NCI-H2029 treated with DMSO at 0.1 percent for 48 hours (cell line): ENCODE measurements at regions not wholly inside any gene's neighbourhood (a gene's known extent, or its start where the extent isn't known, plus 50 kb on each side); places are given as distances from the start of the nearest gene placed in this dataset.
A peak's percentile ranks its signal among the peaks of the same experiment; 100 is the strongest.

Experiments
- DNase-seq: peaks from one replicate; lab custom pipeline; 2025; lab: John Stamatoyannopoulos, UW

DNA sequence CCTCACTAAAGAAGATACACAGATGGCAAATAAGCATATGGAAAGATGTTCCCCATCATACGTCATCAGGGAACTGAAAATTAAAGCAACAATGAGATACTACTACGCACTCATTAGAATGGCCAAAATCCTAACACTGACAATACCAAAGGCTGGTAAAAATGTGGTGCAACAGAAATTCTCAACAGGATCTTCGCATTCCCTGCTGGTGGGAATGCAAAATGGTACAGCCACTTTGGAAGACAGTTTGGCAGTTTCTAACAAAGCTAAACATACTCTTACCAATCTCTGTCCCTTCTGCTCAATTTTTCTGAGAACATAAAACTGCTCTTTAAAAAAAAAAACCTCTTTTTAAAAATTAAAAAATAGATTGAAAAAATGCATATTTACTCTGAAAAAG, 300.2 kb downstream of the FBXW7 start:
- no peak for DNase-seq

DNA sequence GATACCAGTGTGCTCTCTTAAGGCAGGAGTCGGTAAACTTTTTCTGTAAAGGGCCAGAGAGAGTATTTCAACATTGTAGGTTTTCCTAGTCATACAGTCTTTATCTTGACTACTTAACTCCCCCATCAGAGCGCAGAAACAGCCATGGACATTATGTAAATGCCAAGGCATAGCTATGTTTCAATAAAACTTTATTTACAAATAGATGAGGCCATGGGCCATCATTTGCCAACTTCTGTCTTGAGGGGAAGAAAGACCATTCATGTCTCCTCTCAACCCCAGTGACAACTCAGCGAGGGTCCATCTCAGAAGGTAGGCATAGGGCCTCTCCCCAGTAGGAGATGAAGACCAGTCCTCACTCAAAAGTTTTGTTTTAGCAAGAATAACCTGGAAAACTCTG, 301.3 kb downstream of the FBXW7 start:
- no peak for DNase-seq

DNA sequence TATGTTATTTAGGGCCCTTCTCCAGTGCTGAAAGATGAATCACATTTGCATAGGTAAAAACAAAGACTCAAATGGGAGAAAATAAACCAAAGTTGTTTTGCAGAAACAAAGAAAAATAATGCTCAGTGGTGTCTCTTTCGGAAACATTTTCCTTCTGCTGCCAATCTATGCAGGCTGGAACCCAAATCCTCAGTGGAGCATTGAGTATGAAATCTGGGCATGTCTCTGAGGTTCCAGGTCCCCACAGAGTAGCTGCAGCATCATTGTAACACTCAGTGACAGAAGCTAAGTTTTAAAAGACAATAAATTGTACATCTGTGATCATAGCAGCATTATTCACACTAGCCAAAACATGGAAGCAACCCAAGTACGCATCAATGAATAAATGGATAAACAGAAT, 303.6 kb downstream of the FBXW7 start:
- DNase-seq: no peak

DNA sequence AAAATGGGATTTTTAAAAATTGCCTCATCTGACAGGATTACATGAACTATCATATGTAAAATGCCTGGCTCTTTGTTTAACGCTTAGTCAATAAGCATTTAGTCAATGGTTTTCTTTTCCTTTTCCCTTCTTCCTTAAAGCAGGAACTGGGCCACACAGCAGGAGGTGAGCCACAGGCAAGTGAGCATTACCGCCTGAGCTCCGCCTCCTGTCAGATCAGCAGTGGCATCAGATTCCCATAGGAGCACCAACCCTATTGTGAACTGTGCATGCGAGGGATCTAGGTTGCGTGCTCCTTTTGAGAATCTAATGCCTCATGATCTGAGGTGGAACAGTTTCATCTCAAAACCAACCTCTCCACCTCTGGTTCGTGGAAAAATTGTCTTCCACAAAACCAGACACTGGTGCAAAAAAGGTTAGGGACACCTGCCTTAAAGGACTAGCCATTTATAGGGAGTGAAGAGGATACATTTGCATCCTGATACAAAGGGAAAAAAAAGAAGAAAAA, 306.1 kb downstream of the FBXW7 start:
- no peak for DNase-seq

DNA sequence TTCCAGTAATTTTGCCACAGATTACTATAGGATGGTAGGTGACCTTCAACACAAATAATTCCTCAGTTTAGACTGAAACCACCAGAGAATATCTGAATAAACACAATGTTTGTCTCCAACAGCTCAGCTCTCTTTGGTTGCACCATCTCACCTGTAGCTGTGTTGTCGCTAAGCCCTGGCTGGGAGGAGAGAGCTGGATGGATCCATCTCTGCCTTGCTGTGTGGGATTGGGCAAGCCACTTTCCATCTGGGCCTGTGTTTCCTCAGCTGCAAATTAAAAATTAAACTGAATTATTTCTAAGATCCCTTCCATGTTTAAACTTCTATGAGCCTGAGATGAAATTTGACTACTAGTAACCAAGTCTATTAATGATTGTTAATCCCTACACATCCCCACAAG, 310.2 kb downstream of the FBXW7 start:
- no peak for DNase-seq

DNA sequence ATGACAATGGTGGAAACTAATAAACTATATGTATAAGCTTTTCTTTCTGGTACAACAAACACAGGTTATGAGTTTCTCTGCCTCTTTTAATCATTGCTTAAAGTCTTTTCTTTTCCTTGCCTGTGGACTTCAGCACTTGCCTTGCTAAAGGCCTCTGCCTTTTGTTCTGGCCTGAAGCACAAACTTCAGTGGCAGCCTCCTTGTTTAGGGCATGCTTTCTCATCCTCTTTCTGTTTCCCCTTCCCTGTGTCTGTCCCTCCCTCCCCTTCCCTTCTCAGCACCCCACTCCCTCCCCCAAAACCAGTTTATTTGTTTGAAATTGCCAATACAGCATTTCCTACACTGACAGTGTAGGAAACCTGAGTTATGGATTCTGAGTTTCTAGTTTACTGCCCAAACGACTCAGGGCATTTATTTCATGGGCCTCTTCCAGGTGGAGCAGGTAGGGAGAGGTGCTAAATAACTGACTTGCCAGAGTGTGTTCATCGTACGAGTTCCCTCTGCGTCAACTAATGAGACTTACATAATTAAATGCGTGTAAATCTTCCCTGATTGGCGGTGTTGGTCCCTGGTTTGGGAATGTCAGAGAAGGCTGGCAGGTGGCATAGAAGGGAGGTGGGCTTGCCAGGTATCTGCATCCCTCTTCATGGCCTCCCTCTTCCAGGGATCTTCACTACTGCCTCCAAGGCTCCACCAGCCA, 311.0 kb downstream of the FBXW7 start:
- DNase-seq: no peak

DNA sequence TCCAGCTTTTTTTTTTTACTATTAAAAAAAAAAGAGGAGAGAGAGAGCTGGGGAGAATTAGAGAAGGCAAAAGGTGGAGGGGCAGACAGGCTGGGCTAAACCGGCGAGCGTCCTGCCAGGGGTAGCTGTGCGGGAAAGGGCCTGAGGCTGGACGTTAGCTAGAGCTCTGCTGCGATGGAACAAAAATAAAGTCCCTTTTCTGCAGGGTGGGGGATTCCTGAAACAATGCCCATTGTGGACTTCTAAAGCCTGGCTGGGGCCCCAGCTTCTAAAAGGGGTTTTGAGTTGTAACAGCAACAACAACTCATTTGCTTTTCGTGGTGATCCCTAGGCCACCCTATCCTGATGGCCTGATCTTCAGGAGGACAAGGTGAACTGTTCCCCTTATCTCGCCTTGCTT, 311.7 kb downstream of the FBXW7 start:
- no peak for DNase-seq

DNA sequence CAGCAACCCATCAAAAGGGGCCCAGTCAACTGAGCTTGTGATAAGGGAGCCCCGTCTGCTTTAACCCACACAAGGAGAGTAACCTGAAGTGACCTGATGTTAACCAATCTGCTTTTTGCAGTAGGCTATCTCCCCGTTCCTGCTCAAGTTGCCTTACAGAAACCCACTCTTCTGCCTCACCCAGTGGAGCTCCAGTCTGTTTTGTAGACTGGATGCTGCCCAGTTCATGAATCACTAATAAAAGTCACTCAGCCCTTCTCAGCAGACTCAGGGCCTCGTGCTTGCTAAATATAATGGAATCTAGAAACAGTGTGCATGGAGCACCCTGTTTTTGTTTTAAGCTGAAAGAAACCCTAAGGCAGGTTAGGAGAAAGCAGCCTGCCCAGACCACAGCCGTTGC, 312.3 kb downstream of the FBXW7 start:
- no peak for DNase-seq

DNA sequence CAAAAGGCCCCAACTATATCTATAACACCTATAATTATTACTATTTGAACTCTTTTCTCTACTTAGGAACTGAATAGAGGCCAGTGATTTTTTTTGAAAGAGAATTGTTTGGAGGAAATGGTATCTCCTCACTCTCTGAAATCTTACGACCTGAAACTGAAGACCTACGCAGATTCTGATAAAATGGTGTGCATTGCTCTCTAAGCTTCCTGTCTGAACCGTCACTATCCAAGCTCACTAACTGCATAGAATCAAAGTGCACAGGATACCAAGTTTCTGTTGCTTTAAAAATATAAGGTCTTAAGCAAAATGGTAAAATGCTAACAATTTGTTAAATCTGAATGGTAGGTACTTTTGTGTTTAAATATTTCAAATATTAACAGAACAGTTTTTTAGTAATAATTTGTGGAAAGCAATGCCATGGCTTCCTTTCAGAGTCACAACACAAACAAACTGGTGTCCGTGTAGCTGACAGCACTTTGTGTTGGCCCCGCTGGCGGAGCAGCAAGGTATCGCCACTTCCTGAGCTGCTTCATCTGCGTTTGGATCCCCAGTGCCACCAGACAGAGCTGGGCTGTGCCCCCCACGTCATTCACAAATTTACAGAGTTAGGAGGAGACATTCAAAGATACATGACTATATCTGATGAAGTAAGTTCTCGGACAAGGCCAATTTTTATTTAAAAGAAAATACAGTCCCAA, 313.9 kb downstream of the FBXW7 start:
- no peak for DNase-seq

DNA sequence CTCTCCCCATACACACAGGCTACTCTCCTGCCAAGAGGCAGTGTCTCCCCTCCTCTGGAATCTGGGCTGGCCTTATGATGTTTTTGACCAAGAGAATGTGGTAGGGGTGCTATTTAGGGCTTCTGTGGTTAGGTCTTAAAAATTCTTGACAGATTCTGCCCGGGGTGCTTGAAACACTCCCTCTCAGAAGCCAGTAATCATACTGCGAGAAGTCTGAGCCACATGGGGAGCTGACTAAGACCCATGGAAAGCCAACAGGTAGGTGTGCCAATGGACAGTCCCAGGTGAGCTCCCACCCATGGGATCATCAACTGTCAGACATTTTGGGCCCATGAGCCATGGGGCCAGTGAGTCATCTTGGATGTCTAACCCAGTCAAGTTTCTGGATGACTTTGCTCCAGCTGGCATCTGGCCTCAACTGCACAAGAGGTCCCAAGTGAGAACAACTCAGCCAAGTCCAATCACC, 315.7 kb downstream of the FBXW7 start:
- no peak for DNase-seq

DNA sequence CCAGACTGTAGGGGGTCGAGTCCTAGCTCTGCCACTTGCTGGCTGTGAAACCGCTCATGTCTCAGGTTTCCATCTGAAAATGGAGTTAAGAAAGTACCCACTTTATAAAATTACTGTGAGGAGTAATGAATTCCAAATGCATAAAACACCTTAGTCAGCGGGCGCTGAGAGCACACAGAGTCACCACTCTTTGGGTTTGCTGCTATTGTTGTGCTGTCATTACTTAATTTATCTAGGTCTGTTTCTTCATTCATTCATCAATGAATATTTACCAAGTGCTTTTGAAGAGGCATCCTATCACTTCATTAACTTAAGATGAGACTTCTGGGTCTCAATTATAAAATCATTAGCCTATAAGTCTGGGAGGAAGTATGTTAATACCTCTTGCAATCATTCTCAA, 317.3 kb downstream of the FBXW7 start:
- no peak for DNase-seq

DNA sequence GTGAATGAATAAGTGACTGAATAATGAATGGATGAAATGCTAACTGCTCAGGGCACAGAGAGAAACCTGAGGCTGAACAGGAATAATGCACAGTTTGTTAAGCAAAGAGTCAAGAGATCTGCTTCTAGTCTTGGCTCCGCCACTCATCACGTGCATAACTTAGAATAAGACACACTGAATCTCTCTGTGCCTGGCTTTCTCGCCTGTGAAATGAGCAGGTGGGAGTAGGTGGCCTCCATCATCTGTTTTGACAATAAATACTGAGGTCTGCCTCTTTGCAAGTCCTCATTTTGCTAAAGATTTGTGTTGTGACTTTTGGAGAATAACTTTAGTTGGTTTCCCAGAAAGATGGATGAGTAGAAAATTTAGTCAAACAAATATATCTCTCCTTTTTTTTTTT, 318.0 kb downstream of the FBXW7 start:
- DNase-seq: no peak

DNA sequence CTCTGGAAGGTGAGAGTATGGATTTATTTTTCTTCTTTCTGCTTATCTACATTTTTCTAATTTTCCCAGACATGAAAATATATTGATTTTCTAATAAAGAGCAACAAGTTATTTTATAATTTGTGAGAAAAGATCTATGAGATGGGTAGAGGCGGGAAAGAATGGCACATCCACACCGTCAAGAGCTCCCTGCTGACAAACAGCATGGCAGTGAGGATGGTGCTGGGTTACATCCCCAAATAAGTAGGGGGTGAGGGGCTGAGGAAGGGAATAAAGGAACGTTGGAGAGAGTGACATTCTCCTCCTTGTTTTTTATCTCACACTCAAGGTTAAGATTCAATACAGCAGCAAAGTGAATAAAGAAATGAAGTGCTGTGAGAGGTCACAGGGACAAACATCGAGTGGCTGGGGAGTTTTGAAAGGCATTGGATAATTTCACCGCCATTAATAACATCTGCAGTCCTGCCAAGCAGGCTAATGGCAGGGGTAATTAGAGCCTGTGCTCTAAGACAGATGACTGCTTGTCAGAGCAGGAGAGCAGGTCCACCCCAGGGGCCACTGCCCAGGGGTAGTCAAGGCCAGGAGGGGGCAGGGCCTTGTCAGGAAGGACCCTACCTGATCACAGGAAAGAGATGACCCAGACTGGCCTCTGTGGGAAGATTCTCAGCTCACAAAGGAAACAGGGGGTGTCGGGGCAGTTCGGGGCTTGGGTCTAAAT, 323.8 kb downstream of the FBXW7 start:
- no peak for DNase-seq

DNA sequence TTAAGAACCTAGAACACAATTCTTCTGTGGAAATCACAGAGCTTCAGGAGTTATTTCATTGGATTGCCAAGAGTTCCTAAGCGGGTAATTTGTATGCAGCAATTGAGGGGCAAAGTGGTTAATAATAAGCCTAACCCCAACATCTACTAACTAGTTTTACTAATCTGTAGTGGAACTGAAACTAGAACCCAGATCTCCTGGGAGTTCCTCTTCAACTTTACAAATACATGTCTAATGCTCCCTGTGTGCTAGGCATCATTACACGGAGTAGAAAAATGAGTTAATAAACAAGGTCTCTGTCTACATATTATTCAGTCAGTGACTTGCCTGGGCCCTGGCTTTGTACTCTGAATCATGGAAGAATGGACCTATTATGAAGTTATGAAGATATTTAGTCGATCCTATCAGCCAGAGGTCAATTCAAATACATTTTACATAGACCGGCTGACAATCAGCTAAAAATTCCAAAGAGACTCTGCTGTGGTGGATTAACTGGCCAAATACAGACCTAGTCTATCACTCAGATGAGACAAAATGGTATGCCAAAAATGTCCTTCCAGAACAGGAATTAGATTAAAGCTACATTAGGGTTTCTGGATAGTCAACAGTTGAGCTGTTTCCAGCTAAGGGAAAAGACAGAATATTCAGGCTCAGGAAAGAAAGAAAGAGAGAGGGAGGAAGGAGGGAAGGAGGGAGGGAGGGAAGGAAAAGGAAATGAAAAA, 326.0 kb downstream of the FBXW7 start:
- no peak for DNase-seq

DNA sequence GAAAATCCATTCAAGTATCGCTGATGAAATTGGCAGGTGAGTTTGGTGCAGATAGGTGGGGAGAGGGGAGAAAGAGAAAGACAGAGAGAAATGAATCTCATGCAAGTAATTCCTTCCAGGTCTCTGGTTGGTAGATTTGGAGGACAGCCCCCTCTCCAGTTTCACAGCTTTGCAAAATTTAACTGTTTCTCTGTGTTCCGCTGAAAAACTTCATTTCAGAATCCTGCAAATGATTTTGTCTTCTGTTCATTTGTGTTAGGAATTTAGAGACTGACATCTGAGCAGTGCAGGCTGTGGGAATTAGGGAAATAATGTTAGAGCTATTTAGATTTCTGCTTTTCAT, 328.5 kb downstream of the FBXW7 start:
- no peak for DNase-seq

DNA sequence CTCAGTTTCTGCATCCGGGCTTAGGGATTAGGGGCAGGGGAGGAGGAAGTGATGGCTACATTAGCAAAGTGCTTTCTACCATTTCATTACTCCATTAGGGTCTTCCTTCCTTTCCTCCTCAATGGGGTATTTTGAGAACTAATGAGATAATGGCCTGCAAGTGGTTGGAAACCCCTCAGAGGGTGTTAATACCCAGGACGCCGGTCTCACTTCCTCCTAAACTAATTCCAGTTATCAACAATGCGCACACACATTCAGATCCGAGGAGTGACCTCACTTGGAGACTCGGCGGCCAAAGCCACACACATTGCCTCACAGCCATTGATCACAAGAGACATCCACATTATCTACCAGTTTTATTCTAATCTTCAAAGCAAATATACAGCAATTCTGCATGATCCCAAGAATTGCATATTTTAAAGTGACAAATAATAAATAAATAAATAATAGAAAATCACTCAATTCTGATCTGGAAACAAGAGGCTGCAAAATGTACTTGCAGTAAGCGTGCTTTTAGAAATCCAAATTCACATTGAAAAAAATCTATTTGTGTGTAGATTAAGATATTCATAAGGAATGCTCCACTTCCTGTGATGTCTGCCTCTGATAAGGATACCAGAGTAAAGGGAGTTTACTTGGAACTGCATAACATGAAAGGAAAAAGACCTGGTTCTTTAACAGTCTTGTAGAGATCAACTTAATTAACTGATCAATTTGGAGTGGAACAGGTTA, 329.1 kb downstream of the FBXW7 start:
- no peak for DNase-seq

DNA sequence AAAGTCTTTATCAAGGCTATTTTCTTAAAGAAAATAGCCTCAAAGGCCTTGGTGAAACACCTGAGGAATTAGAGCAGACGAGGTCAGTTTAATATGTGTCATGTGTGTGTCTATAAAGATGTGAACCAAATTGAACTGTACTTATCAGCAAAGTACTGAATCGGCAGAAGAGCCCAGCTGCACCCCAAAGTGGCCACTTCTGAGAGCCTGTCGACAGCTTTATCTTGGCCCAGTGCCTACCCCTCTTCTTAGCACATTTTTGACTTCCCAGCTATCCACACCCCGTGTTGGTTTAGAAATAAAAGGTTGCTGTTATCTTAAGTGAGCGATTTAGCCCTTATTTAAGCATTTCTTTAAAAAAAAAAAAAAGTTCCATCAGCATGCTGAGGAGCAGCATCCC, 329.7 kb downstream of the FBXW7 start:
- no peak for DNase-seq

DNA sequence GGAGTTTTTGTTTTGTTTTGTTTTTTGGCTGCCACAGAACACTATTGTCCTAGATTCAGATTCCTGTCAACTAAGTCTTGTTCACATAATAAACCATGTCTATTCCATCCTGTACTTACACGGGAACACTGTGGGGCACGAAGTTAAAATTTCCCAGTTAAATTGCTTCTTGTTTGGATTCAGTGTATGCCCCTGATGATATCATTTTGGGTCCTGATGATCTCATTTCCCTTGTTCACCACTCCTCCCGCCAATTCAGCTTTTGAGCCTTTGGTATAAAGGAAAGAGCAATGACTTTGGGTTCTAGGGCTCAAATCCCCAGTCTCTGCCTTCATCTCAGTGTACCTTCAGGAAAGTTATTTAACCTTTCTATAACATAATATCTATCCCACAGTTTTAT, 333.5 kb downstream of the FBXW7 start:
- DNase-seq: no peak

DNA sequence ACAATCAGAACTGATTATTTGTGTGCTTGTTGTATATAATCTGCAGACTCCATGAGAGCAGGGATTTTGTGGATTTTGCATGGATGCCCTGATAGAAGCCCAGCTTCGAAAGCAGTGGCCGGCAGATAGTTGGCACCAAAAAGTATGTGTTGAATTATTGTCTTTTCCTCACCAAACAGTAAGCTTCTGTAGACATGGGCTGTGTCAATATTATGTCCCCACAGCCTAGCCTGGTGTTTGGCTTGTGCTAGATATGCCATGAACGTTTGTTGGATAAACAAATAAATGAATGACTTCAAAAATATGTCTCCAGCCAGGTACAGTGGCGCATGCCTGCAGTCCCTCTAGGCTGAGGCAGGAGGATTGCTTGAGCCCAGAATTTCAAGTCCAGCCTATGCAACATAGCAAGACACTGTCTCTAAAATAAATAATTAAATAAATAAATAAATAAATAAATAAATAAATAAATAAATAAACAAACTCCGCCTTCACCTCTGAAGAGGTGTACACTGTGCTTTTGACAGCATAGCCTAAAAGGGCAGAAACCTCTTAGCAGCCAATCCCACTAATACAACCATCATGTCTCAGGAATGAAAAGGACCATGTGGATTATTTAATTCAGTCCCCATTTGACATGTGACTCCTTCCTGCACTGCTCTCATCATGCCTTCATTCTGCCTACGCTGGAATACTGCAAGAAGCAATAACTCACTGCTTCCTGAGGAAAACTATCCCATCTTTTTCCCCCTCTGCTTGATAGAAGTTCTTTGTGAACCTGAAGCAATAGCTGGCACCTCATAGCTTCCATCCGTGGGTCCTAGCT, 335.2 kb downstream of the FBXW7 start:
- DNase-seq: peak; percentile 40

DNA sequence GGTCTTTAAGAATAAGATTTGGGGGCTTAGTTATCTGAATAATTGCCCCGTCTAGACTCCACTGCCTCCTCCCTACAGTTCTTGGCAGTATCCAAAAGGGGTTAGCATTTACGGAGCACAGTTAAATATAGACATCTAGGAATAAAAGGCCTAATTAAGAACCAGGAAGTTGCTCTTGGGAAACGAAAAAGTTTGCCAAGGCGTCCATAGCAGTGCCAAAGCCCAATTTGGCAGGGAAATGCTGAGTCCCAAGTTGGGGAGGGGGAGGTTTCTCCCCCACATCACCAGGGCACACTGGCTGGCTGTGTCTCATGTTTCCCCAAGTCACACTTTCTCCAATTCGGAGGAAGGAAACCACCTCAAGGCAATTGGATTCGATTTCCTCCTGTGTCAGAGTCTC, 338.7 kb downstream of the FBXW7 start:
- no peak for DNase-seq

DNA sequence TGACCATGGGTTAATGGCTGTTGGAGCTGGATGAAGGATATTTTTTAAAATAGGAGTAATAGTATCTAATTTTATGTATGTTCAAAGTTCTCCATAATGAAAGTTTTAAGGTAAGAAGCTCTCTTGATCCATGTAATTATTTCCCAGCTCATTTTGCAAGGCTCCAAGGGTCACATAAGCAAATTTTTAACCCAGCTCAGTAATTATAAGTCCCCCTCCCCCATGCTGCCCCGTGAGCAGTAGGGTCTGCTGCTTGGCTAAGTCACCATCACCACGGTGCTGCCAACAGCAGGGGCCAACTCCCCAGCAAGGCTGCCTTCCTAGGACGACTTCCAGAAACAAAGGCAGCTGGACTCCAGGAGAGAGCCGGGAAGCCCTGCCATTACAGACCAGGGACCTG, 340.0 kb downstream of the FBXW7 start:
- no peak for DNase-seq
